ENCODE measurements at regions not wholly inside any gene's neighbourhood (a gene's known extent, or its start where the extent isn't known, plus 50 kb on each side); places are given as distances from the start of the nearest gene placed in this dataset.

DNA sequence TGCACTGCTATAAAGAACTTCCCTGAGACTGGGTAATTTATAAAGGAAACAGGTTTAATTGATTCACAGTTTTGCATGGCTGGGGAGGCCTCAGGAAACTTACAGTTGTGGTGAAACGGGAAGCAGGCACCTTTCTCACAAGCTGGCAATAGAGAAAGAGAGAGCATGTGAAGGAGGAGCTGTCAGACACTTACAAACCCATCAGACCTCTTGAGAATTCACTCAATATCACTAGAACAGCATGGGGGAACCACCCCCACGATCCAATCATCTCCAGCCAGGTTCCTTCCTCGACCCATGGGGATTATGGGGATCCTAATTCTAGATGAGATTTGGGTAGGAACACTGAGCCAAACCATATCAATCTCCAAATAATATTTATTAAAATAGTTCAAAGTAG, 729.2 kb upstream of the DDX18 start:
- TF ChIP-seq, protein P1, sequence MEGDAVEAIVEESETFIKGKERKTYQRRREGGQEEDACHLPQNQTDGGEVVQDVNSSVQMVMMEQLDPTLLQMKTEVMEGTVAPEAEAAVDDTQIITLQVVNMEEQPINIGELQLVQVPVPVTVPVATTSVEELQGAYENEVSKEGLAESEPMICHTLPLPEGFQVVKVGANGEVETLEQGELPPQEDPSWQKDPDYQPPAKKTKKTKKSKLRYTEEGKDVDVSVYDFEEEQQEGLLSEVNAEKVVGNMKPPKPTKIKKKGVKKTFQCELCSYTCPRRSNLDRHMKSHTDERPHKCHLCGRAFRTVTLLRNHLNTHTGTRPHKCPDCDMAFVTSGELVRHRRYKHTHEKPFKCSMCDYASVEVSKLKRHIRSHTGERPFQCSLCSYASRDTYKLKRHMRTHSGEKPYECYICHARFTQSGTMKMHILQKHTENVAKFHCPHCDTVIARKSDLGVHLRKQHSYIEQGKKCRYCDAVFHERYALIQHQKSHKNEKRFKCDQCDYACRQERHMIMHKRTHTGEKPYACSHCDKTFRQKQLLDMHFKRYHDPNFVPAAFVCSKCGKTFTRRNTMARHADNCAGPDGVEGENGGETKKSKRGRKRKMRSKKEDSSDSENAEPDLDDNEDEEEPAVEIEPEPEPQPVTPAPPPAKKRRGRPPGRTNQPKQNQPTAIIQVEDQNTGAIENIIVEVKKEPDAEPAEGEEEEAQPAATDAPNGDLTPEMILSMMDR (IDR thresholded peaks at IDR 0.05; ENCODE audit: low read depth, low read length): no peak
- no peak overlapping the region for H3K4me3 ChIP-seq
- no peaks in the 10 kb centered on the region for H3K27me3 ChIP-seq
- no peak for DNase-seq (ENCODE audit: low read depth in 1 of 2, low spot score in 1 of 2)
- no peaks in the 10 kb centered on the region for H3K4me1 ChIP-seq (ENCODE audit: low read depth)
- H3K36me3 ChIP-seq: no peaks in the 10 kb centered on the region
- H3K9me3 ChIP-seq (ENCODE audit: low read depth): no peaks in the 10 kb centered on the region
- no peak overlapping the region for H3K27ac ChIP-seq

DNA sequence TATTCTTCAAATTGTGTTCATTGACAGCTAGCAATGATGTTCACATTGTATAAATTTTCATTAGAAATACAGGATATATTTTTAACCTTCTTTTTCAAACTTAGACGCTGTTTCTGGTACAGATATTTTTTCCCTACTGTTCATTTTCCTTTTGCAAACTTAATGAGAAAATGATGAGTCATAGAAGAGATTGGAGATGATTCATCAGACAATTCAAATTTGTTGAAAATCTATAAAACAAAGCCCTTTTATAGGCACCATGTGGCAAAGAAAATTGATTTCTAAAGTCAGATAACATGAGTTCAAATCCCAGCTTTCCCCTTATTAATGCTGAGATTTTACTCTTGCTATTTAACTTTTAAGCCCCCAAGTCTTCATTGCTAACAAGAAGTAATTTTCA, 728.8 kb upstream of the DDX18 start:
- H3K4me1 ChIP-seq (ENCODE audit: low read depth): no peaks in the 10 kb centered on the region
- H3K4me3 ChIP-seq: no peak overlapping the region
- no peak overlapping the region for H3K27ac ChIP-seq
- TF ChIP-seq, protein P1 (IDR thresholded peaks at IDR 0.05; ENCODE audit: low read depth, low read length): no peak
- H3K9me3 ChIP-seq (ENCODE audit: low read depth): no peaks in the 10 kb centered on the region
- DNase-seq (ENCODE audit: low read depth in 1 of 2, low spot score in 1 of 2): no peak
- no peaks in the 10 kb centered on the region for H3K27me3 ChIP-seq
- no peaks in the 10 kb centered on the region for H3K36me3 ChIP-seq

DNA sequence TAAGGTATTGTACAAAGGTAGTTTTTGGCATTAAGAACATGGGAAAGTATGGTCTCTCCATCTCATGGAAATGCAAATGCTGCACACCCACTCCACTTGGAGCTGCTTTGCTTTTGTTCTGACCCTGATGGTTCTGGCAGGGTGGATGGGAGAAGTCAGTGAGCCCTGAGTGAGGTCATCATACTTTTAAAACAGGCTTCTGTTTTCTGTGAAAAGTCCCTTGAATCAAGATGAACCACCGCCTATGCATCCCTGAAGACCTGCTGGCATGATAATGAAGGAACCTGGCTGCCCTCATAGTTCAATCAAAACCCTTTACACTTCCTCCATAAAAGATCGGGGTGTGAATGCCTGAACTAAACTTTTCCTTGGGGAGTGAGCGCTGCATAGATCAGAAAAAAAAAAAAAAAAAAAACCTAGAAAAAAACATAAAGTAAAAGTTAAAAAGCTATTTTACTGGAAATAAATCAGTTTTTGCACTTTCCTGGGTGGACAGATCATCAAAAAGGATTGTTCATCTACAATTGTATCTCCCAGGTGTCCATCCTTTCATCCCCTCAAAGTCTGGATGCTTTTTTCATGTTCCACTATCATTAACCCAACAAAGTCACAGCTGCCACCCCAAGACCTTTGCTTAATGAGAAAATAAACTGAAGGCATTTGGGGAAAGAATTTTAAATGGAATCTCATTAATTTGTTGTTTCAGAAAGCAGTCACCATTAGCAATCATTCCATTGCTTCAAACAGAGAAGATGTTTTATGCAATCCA, 728.1 kb upstream of the DDX18 start:
- Histone ChIP-seq H3K27me3 (no peaks in the 10 kb centered on the region), H3K4me3 (no peak overlapping the region), H3K27ac (no peak overlapping the region), H3K36me3 (no peaks in the 10 kb centered on the region), H3K4me1 (ENCODE audit: low read depth) (no peaks in the 10 kb centered on the region), H3K9me3 (ENCODE audit: low read depth) (no peaks in the 10 kb centered on the region)
- TF ChIP-seq, protein P1 (IDR thresholded peaks at IDR 0.05; ENCODE audit: low read depth, low read length): no peak
- DNase-seq (ENCODE audit: low read depth in 1 of 2, low spot score in 1 of 2): no peak

DNA sequence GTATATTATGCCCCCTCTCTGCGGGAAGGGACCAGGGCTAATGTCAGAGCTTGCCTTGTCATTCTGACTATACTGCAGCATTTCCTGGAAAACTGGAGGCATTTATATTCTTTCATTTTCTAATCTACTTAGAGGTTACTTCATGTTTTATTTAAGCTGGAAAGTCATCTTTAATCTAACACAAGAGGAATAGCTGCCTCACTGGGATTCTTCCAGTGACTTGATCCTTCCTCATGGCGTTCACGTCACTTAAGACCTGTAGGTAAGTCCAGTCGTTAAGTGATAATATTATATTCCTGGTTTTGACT, 727.6 kb upstream of the DDX18 start:
- Histone ChIP-seq H3K9me3 (ENCODE audit: low read depth) (no peaks in the 10 kb centered on the region), H3K36me3 (no peaks in the 10 kb centered on the region), H3K4me1 (ENCODE audit: low read depth) (no peaks in the 10 kb centered on the region), H3K4me3 (no peak overlapping the region), H3K27ac (no peak overlapping the region), H3K27me3 (no peaks in the 10 kb centered on the region)
- TF ChIP-seq, protein P1 (IDR thresholded peaks at IDR 0.05; ENCODE audit: low read depth, low read length): no peak
- no peak for DNase-seq (ENCODE audit: low read depth in 1 of 2, low spot score in 1 of 2)

DNA sequence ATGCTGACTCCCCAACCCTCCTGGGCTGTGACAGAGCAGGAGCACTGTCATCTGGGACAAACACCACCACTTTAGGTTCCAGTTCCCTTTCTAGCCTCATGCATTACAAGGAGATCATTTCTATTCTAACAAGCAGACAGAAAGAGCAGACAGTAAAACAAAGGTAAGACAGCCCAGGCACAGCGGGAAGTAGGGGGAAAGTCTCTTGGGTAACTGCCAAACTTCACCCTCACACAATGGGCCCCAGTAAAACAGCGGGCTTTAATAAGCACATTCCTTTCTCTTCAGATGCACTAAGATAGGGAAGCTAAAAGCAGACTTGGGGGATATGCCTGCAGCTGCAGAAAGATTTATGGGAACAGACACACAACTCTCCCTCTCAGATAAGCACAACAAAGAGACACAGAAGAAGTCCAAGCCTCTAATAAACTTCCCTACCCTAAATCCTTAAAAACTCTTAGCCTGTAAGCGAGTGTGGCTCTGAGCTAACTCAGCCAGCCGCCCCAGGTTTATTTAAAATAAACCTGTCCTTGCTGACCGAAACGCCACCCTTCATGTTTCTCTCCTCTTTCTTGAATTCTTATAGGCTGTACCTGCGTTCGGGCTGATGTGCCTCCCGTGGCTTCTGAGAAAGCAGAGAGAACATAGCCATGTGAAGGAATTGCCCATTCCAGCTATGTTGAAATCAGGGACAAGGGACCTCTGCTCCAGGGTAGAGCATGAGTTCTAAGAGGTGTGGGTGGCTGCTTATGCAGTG, 726.8 kb upstream of the DDX18 start:
- Histone ChIP-seq H3K4me3 (no peak overlapping the region), H3K27me3 (no peaks in the 10 kb centered on the region), H3K36me3 (no peaks in the 10 kb centered on the region), H3K27ac (peak overlapping the region; percentile 26), H3K4me1 (ENCODE audit: low read depth) (no peaks in the 10 kb centered on the region), H3K9me3 (ENCODE audit: low read depth) (no peaks in the 10 kb centered on the region)
- TF ChIP-seq, protein P1 (IDR thresholded peaks at IDR 0.05; ENCODE audit: low read depth, low read length): no peak
- DNase-seq (ENCODE audit: low read depth in 1 of 2, low spot score in 1 of 2): no peak

Measured in cardiac muscle cell (in vitro differentiated cells and primary cell).